Astrocyte (in vitro differentiated cells and primary cell): ENCODE measurements at regions not wholly inside any gene's neighbourhood (a gene's known extent, or its start where the extent isn't known, plus 50 kb on each side); places are given as distances from the start of the nearest gene placed in this dataset.

ENCODE experiments used
- DNase-seq: peaks from one replicate; pipeline ENCODE4 v3.0.0-alpha.2; 2010; ENCODE audit warnings: low read depth
- FAIRE-seq: peaks from 2 replicates; lab custom pipeline; 2011; peaks lifted over from hg19 to GRCh38; lab: Jason Lieb, UNC
- H2AFZ ChIP-seq: 2 replicates; pipeline ENCODE4 v1.6.0; 2012; ENCODE audit warnings: low read depth, low read length, inconsistent platforms
- H3K27ac ChIP-seq: 2 replicates; pipeline ENCODE4 v1.5.1; 2011; ENCODE audit warnings: low read depth, low read length, inconsistent platforms
- H3K27me3 ChIP-seq: 2 replicates; pipeline ENCODE4 v1.6.0; 2011; ENCODE audit warnings: low read length, inconsistent platforms; ENCODE audit not compliant: insufficient read depth
- H3K36me3 ChIP-seq: 2 replicates; pipeline ENCODE4 v1.5.1; 2011; ENCODE audit warnings: low read length, inconsistent platforms; ENCODE audit not compliant: insufficient read depth
- H3K4me1 ChIP-seq: 2 replicates; pipeline ENCODE4 v1.5.1; 2011; ENCODE audit warnings: low read length, inconsistent platforms; ENCODE audit not compliant: insufficient read depth
- H3K4me2 ChIP-seq: 2 replicates; pipeline ENCODE4 v1.6.0; 2012; ENCODE audit warnings: low read length, inconsistent platforms
- H3K4me3 ChIP-seq: 2 replicates; pipeline ENCODE4 v1.5.1; 2011; ENCODE audit warnings: low read depth, mild to moderate bottlenecking, low read length, inconsistent platforms; ENCODE audit not compliant: insufficient read depth
- H3K79me2 ChIP-seq: 2 replicates; pipeline ENCODE4 v1.6.0; 2012; ENCODE audit warnings: mild to moderate bottlenecking, low read length, inconsistent platforms; ENCODE audit not compliant: insufficient read depth
- H3K9ac ChIP-seq: 2 replicates; pipeline ENCODE4 v1.6.0; 2012; ENCODE audit warnings: mild to moderate bottlenecking, low read length, inconsistent platforms
- H3K9me3 ChIP-seq: 2 replicates; pipeline ENCODE4 v1.5.1; 2012; ENCODE audit warnings: low read depth, mild to moderate bottlenecking, low read length, inconsistent platforms; ENCODE audit not compliant: insufficient read depth
- H4K20me1 ChIP-seq: 2 replicates; pipeline ENCODE4 v1.6.0; 2012; ENCODE audit warnings: low read length, inconsistent platforms; ENCODE audit not compliant: insufficient read depth
- H3K27ac Mint-ChIP-seq: one replicate; pipeline ENCODE4 v1.8.0; 2021; ENCODE audit warnings: mild to moderate bottlenecking, mixed read lengths; ENCODE audit not compliant: unreplicated experiment
- H3K27me3 Mint-ChIP-seq: one replicate; pipeline ENCODE4 v1.8.0; 2021; ENCODE audit warnings: low read depth, mixed read lengths; ENCODE audit not compliant: unreplicated experiment
- H3K36me3 Mint-ChIP-seq: one replicate; pipeline ENCODE4 v1.8.0; 2021; ENCODE audit warnings: low read depth, mixed read lengths; ENCODE audit not compliant: unreplicated experiment
- H3K4me1 Mint-ChIP-seq: one replicate; pipeline ENCODE4 v1.8.0; 2021; ENCODE audit warnings: low read depth, mixed read lengths; ENCODE audit not compliant: unreplicated experiment
- H3K4me3 Mint-ChIP-seq: one replicate; pipeline ENCODE4 v1.8.0; 2021; ENCODE audit warnings: mild to moderate bottlenecking, moderate library complexity, mixed read lengths; ENCODE audit not compliant: unreplicated experiment
- H3K9me3 Mint-ChIP-seq: one replicate; pipeline ENCODE4 v1.8.0; 2021; ENCODE audit warnings: mild to moderate bottlenecking, mixed read lengths; ENCODE audit not compliant: unreplicated experiment
- EZH2 ChIP-seq: IDR thresholded peaks from 2 replicates; pipeline ENCODE4 v1.6.1; 2012; ENCODE audit warnings: mild to moderate bottlenecking, low read length, inconsistent platforms; ENCODE audit not compliant: insufficient read depth
- TF ChIP-seq, protein P1 (sequence below): IDR thresholded peaks from 2 replicates; pipeline ENCODE4 v1.5.1; 2011; ENCODE audit warnings: low read depth, mild to moderate bottlenecking, inconsistent platforms, low read length, moderate library complexity; ENCODE audit not compliant: insufficient read depth

DNA sequence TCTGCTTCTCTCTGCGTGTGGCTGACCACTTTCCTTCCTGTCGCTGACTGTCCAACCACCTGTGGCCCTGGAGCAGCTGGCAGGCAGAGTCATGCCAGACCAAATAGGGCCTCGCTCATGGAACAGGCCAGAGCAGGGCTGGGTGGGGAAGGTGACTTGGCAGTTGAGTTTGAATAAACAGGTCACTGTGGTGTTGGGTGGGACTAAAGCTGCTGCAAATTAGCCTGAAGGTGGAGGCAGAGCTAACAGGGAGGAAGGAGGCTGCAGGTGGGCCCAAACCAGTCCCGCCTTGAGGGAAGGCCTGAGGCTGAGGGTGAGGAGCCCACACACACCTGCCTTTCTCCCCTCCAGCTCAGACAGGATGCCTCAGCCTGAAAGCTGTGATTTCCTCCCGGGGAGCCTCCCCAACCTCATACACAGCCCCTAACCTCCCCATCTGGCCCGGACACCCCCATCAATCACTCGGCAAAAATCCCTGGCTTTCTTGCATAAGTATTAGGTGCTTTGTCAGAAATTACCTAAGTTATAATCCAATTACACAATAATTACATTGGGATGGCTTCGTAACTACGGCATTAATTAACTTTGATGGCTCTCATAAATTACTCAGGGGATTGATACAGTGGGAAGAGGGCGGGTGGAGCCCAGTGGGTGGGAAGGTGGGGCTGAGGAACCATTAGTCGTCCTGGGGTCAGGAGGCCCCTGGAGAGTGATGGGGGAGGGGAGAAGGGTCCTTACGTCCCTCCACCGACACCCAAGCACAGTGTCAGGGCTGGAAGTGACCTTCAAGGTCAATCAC lies 97.7 kb upstream of the PCBD1 start:
- Mint-ChIP-seq H3K4me1 (peaks cover 4% of the 10 kb centered on the region), H3K4me3 (no peak overlapping the region), H3K9me3 (peaks cover 2% of the 10 kb centered on the region), H3K36me3 (peaks cover 4% of the 10 kb centered on the region), H3K27ac (no peak overlapping the region), H3K27me3 (peaks cover 68% of the 10 kb centered on the region)
- no peak for TF ChIP-seq EZH2
- TF ChIP-seq, protein P1, sequence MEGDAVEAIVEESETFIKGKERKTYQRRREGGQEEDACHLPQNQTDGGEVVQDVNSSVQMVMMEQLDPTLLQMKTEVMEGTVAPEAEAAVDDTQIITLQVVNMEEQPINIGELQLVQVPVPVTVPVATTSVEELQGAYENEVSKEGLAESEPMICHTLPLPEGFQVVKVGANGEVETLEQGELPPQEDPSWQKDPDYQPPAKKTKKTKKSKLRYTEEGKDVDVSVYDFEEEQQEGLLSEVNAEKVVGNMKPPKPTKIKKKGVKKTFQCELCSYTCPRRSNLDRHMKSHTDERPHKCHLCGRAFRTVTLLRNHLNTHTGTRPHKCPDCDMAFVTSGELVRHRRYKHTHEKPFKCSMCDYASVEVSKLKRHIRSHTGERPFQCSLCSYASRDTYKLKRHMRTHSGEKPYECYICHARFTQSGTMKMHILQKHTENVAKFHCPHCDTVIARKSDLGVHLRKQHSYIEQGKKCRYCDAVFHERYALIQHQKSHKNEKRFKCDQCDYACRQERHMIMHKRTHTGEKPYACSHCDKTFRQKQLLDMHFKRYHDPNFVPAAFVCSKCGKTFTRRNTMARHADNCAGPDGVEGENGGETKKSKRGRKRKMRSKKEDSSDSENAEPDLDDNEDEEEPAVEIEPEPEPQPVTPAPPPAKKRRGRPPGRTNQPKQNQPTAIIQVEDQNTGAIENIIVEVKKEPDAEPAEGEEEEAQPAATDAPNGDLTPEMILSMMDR = no peak
- no peak overlapping the region for H2AFZ ChIP-seq
- H3K36me3 ChIP-seq = no peaks in the 10 kb centered on the region
- no peaks in the 10 kb centered on the region for H3K79me2 ChIP-seq
- no peak for FAIRE-seq
- no peak overlapping the region for H3K4me2 ChIP-seq
- peaks cover 5% of the 10 kb centered on the region for H3K27me3 ChIP-seq
- H3K4me3 ChIP-seq = no peak overlapping the region
- DNase-seq = no peak
- no peaks in the 10 kb centered on the region for H4K20me1 ChIP-seq
- no peak overlapping the region for H3K9ac ChIP-seq
- no peaks in the 10 kb centered on the region for H3K4me1 ChIP-seq
- H3K27ac ChIP-seq = no peak overlapping the region
- H3K9me3 ChIP-seq = no peaks in the 10 kb centered on the region

DNA sequence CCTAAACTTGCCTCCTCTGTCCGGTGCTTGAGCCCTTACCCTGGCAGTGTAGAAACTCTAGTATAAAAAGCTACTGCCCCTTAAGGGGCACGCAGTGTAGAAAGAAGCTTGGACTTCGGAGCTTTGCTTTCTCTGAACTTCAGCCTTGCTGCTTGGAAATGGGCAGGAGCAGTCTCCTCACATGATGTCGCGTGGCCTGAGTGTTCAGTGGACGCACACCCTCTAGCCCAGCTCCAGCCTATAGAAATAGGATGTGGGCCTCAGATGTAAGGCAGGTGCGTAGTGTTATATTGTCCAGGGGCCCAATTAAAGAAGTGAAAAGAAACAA lies 98.2 kb upstream of the PCBD1 start:
- Histone ChIP-seq H3K79me2 (no peaks in the 10 kb centered on the region), H3K4me2 (no peak overlapping the region), H3K27ac (no peak overlapping the region), H4K20me1 (no peaks in the 10 kb centered on the region), H2AFZ (no peak overlapping the region), H3K9ac (no peak overlapping the region), H3K27me3 (peaks cover 5% of the 10 kb centered on the region), H3K4me3 (no peak overlapping the region), H3K9me3 (no peaks in the 10 kb centered on the region), H3K36me3 (no peaks in the 10 kb centered on the region), H3K4me1 (no peaks in the 10 kb centered on the region)
- no peak for DNase-seq
- no peak for FAIRE-seq
- Mint-ChIP-seq H3K27ac (no peak overlapping the region), H3K36me3 (peaks cover 4% of the 10 kb centered on the region), H3K4me3 (no peak overlapping the region), H3K4me1 (peaks cover 4% of the 10 kb centered on the region), H3K27me3 (peaks cover 70% of the 10 kb centered on the region), H3K9me3 (peaks cover 2% of the 10 kb centered on the region)
- no peak for TF ChIP-seq EZH2
- TF ChIP-seq, protein P1 = no peak
